GM03348 (cell line): ENCODE measurements at regions not wholly inside any gene's neighbourhood (a gene's known extent, or its start where the extent isn't known, plus 50 kb on each side); places are given as distances from the start of the nearest gene placed in this dataset.

Experiments used
- DNase-seq: peaks from one replicate; pipeline ENCODE4 v3.0.0; 2012; ENCODE audit warnings: low spot score

DNA sequence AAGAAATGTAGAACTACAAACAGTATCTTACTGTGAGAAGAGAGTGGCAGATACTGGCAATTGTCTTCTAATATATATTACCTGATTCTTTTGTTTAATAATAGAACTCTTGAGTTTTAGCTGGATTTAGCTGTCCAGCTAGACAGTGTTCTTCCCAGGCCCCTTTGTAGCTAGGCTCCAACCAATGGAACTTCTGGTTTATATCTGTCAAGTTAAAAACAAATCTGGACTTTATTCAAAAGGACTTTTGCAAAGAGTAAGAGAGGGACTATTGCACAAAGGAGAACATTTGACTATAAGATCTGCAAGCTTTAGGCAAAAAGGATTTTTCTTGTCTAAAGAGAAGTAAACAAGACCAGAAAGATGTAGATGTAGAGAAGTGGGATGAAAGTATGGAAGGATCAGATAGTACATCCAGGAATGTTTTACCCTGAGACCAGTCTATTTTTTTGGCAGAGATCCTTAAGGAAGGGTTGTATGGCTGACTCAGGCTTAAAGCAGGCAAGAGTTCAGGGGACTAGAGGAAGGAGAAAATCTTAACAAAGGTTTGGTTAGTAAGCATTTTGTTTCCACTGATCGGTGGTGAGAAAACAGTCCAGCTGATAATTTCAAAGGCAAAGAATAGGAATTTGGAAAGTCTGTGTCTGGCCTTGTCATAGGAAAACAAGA is 111.1 kb upstream of the PLEKHA5 start:
- peak; percentile 73 for DNase-seq

- DNase-seq, result no peak
Measured at GRCh38 chr12:19021240-19021639, 108.3 kb upstream of the PLEKHA5 start.

- no peak for DNase-seq
Measured at GRCh38 chr12:19021646-19022045, 107.9 kb upstream of the PLEKHA5 start.

GRCh38 chr12:19025582-19025981 is 104.0 kb upstream of the PLEKHA5 start:
- no peak for DNase-seq

- DNase-seq, result no peak
Measured at GRCh38 chr12:19026034-19026433, 103.5 kb upstream of the PLEKHA5 start.

DNA sequence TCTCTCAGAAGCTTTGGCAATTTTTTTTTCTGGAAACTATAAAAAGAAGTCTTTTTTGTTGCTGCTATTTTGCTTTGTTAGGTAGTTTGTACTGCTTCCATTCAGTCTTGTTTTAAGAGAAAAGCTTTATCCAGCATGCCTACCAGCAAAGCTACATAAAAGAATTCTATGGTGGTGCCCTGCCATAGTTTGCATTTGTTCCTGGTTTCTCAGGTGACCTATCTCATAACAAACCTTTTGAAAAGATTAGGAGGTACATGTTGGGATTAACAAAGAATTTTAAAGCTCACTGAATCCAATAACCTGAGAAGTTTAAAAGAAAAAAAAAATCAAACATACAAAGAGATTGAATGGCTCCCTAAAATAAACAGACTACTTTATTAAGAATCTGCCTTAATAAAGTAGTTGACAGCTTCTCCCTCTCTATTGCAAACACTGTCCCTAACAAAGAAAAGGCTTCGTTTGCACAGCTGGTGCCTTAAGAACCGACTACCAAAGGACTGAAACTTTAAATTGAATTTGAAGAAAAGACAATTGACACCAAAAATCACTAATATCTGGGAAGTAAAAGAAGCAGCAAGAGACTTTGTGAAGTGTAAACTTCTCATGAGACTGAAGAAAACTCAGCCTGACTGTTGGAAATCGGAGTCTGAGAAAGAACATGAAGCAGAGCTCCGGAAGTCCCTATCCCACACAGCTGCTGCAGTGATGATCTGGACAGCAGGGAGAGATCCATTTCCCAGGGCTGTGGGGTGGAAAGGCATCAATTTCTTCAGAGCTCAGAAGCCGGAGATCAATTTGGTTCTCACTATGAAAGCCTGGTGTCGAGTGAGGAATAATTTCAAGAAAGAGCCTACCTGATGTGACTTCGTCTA is 102.7 kb upstream of the PLEKHA5 start:
- no peak for DNase-seq

DNA sequence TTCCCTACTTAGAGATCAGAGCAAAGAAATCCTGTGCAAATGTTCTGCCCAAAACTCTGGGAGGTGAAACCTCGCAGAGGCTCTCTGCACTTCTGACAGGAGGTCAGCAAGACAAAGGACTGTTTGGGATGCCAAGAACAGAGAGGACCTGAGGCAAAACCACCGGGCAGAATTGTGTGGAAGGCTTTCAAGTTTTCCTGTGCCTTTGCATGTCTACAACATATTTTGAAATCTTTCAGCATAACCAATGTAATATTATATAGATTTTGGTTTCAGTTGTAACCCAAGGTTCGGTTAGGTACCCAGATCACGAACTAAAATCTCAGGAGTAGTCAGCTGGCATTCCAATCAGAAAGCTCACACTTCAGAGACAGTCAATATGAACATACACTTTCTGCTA is 99.4 kb upstream of the PLEKHA5 start:
- DNase-seq, result no peak

DNA sequence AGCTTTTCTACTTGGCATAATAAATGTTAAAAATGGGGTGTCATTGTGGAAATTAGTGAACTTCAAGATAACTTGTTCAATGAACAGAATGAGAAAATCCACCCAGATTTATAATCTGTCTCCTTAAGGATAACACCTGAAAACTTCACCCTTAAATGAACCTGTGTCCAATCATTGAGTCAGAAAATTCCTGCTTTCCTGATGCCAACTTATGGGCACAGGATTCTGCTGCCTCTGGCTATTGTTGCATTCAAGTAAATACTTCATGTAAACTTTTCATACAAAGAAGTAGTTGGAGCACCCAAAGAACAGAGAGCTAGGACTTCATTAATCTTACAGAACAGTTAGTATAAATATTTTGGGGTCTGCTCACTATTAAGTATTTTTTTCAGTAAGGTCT is 98.9 kb upstream of the PLEKHA5 start:
- no peak for DNase-seq

- DNase-seq, result peak; percentile 83
Measured at GRCh38 chr12:19031032-19031431, 98.5 kb upstream of the PLEKHA5 start.

DNA sequence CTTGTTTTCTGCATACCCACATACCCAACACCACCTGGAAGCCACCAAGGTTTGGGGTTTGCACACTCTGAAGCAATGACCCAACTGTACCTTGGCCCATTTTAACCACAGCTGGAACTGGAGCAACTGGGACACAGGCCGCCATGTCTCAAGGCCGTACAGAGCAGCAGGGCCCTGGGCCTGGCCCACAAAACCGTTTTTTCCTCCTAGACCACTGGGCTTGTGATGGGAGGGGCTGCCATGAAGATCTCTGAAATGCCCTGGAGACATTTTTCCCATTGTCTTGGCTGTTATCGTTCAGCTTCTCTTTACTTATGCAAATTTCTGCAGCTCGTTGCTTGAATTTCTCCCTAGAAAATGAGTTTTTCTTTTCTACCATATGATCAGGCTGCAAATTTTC is 96.7 kb upstream of the PLEKHA5 start:
- no peak for DNase-seq

- no peak for DNase-seq
Measured at GRCh38 chr12:19033244-19033643, 96.3 kb upstream of the PLEKHA5 start.

GRCh38 chr12:19034937-19035336 is 94.6 kb upstream of the PLEKHA5 start:
- DNase-seq, result no peak

- DNase-seq, result peak; percentile 84
Measured at GRCh38 chr12:19035536-19035935, 94.0 kb upstream of the PLEKHA5 start.

DNA sequence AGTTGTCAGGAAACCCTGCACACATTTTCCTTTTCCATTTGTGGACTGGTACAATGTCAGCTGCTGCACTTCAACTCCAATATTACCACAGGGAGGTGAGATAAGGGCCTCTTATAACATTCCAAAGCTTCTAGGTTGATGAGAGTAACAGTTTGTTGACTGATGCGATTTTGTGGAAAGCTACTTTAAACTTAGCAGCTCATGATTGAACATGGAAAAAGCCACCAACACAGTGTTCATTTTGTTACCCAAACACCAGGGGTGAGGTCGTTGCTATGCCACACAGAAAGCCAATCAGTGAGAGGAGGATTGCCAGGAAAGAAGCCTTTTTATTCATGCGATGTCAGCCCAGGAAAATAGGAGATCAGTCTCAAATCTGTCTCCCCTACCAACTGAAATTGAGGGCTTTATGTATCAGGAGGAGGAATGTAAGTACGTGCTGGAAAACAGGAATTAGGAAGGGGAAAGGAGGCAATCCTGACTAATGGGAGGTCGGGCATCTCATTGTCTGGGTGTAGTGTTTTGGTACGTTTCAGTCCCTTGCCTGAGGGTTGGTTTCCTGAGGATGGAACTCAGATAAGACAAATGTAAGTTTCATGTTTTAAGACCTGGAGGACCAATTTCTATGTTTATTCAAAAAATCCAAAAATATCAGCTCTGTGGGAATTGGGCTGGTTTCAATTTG is 92.7 kb upstream of the PLEKHA5 start:
- DNase-seq, result no peak

DNA sequence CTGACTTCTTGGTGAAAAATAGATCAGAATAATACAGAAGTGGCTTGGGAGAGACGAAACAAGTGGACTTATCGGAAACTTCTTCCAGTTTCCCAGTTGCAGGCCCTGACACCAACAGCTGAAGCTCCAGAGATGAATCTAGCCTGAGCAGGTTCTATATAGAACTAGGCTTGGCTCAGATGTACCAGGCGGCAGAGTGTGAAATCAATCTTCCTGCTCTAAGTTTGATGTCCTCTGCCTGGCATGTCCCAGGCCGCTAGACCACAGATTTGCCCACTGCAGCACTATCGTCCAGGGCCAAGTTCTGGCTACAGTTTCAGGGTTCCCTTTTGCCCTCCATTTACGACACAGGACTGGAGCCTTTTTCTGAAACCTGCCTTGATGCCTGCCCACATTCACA is 91.3 kb upstream of the PLEKHA5 start:
- DNase-seq, result no peak

GRCh38 chr12:19039515-19039914 is 90.0 kb upstream of the PLEKHA5 start:
- no peak for DNase-seq

- DNase-seq, result no peak
Measured at GRCh38 chr12:19042221-19042620, 87.3 kb upstream of the PLEKHA5 start.

DNA sequence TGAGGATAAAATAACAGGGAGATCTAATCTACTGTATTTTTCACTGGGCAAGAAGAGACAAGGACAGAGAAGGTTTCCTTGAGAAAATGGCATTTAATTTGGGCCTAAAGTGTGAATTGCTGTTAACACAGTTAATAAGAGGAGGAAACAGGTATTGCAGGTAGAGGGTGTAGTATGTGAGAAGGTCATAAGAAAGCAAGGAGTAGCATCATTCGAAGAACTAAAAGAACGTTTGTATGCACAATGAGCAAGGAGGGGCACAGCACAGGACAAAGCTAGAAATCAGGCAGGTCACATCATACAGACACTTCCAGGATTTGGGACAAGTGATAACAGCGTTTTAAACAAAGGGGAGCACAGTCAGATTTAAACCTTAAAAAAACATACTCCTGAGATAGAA is 85.1 kb upstream of the PLEKHA5 start:
- DNase-seq, result no peak

- no peak for DNase-seq
Measured at GRCh38 chr12:19044891-19045290, 84.6 kb upstream of the PLEKHA5 start.

DNA sequence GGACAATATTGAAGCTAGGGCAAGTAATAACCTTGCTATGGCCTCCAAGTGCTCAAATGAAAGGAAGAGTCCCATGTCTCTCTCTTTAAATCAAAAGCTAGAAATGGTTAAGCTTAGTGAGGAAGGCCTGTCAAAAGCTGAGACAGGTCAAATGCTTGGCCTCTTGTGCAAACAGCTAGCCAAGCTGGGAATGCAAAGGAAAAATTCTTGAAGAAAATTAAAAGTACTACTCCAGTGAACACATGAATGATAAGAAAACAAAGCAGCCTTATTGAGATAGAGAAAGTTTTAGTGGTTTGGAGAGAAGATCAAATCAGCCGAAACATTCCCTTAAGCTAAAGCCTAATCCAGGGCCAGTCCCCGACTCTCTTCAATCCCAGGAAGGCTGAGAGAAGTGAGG is 84.1 kb upstream of the PLEKHA5 start:
- DNase-seq, result no peak

- no peak for DNase-seq
Measured at GRCh38 chr12:19048943-19049342, 80.6 kb upstream of the PLEKHA5 start.

- DNase-seq, result no peak
Measured at GRCh38 chr12:19052689-19053088, 76.8 kb upstream of the PLEKHA5 start.

DNA sequence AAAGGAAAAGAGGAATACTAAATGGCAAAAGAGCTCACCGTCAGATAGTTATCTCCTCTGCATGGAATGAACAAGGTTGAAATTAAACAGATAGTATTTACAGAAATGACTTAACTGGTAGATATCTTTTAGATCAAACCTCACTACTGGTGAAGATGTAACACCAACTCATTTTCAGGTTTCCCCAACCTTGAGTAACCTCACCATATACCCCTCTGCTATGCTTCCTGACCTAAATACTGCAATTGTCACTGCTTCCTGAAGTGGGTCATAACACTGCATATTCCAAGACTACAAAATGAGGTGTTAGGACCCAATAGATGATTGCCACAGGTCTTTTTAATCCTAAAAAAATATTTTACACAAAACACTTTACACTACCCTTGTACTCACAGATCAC is 76.3 kb upstream of the PLEKHA5 start:
- no peak for DNase-seq
